IMR-90 (cell line): ENCODE measurements at regions not wholly inside any gene's neighbourhood (a gene's known extent, or its start where the extent isn't known, plus 50 kb on each side); places are given as distances from the start of the nearest gene placed in this dataset.

Experiments used
- ATAC-seq: fragments of 200-7000 bp; cut with Tn5 transposase; 2 replicates; pipeline ENCODE4 v1.9.1; 2020; ENCODE audit warnings: low read depth, mild to moderate bottlenecking, moderate library complexity
- BruUV-seq: library from RNA; stranded (reverse); fragments of 400-500 nt; replicated peaks from 2 replicates; lab custom pipeline; 2021; lab: Mats Ljungman, UMichigan
- CTCF ChIA-PET: fragments of 300-600 bp; formaldehyde crosslinking; extraction: SDS; loops from one replicate; lab custom pipeline; 2021; ENCODE audit warnings: antibody characterized with exemption; lab: Yijun Ruan, JAX
- POLR2A ChIA-PET: fragments of 300-600 bp; sonication (Branson Sonifier 250); formaldehyde crosslinking; loops from one replicate; lab custom pipeline; 2022; ENCODE audit warnings: antibody characterized with exemption; ENCODE audit not compliant: unreplicated experiment; lab: Charles Lee
- DNase-seq: peaks from one replicate; pipeline ENCODE4 v3.0.0; 2013
- H2AFZ ChIP-seq: replicated peaks from 2 replicates; pipeline ENCODE3; 2013; ENCODE audit warnings: low read length, mild to moderate bottlenecking; ENCODE audit not compliant: poor library complexity
- H2AK5ac ChIP-seq: 2 replicates; pipeline ENCODE4 v1.6.1; 2013; ENCODE audit warnings: low read depth, low read length, inconsistent platforms
- H2AK9ac ChIP-seq: replicated peaks from 2 replicates; pipeline ENCODE3; 2013; ENCODE audit warnings: mild to moderate bottlenecking, low read depth, low read length, moderate library complexity; ENCODE audit not compliant: poor library complexity
- H2BK120ac ChIP-seq: 2 replicates; pipeline ENCODE4 v1.6.1; 2013; ENCODE audit warnings: low read depth, low read length, inconsistent platforms
- H2BK15ac ChIP-seq: 3 replicates; pipeline ENCODE4 v1.6.1; 2013; ENCODE audit warnings: low read depth, low read length, inconsistent platforms
- H2BK20ac ChIP-seq: 2 replicates; pipeline ENCODE4 v1.6.1; 2013; ENCODE audit warnings: low read depth, mild to moderate bottlenecking, inconsistent platforms, low read length, moderate library complexity
- H2BK5ac ChIP-seq: 2 replicates; pipeline ENCODE4 v1.6.1; 2013; ENCODE audit warnings: mild to moderate bottlenecking, low read depth, low read length, inconsistent platforms; ENCODE audit not compliant: poor library complexity, severe bottlenecking
- H3K14ac ChIP-seq: replicated peaks from 2 replicates; pipeline ENCODE4 v1.6.1; 2013; ENCODE audit warnings: low read depth, low read length, inconsistent platforms
- H3K18ac ChIP-seq: 2 replicates; pipeline ENCODE4 v1.6.1; 2013; ENCODE audit warnings: low read depth, low read length, control low read depth
- H3K23ac ChIP-seq: 2 replicates; pipeline ENCODE4 v1.6.1; 2013; ENCODE audit warnings: low read depth, low read length, inconsistent platforms
- H3K27ac ChIP-seq: 2 replicates; pipeline ENCODE4 v1.5.1; 2013; ENCODE audit warnings: mild to moderate bottlenecking, control low read depth, low read length; ENCODE audit not compliant: insufficient read depth
- H3K27me3 ChIP-seq: 2 replicates; pipeline ENCODE4 v1.6.1; 2013; ENCODE audit warnings: low read length; ENCODE audit not compliant: control insufficient read depth, insufficient read depth
- H3K36me3 ChIP-seq: 2 replicates; pipeline ENCODE4 v1.6.1; 2013; ENCODE audit warnings: low read length, mixed read lengths; ENCODE audit not compliant: control insufficient read depth, insufficient read depth
- H3K4ac ChIP-seq: 2 replicates; pipeline ENCODE4 v1.6.1; 2013; ENCODE audit warnings: low read depth, low read length, inconsistent platforms
- H3K4me1 ChIP-seq: 2 replicates; pipeline ENCODE4 v1.6.1; 2013; ENCODE audit warnings: low read length, mixed read lengths; ENCODE audit not compliant: control insufficient read depth, insufficient read depth
- H3K4me2 ChIP-seq: 2 replicates; pipeline ENCODE4 v1.6.1; 2013; ENCODE audit warnings: low read depth, mild to moderate bottlenecking, control low read depth, low read length, moderate library complexity
- H3K4me3 ChIP-seq: 2 replicates; pipeline ENCODE4 v1.5.1; 2013; ENCODE audit warnings: low read depth, mild to moderate bottlenecking, control low read depth, low read length, moderate library complexity; ENCODE audit not compliant: insufficient read depth
- H3K56ac ChIP-seq: 2 replicates; pipeline ENCODE4 v1.6.1; 2013; ENCODE audit warnings: low read length, inconsistent platforms; ENCODE audit not compliant: insufficient read depth; ENCODE audit errors: extremely low read depth
- H3K79me1 ChIP-seq, 2 experiments: 2 replicates each; pipeline ENCODE4 v1.6.1; 2013; ENCODE audit warnings: low read length in 2 of 2, inconsistent platforms in 1 of 2, low read depth in 1 of 2
- H3K9ac ChIP-seq: 2 replicates; pipeline ENCODE4 v1.6.1; 2013; ENCODE audit warnings: low read depth, low read length, control low read depth
- H3K9me1 ChIP-seq: 2 replicates; pipeline ENCODE4 v1.6.1; 2013; ENCODE audit warnings: low read length, inconsistent platforms; ENCODE audit not compliant: insufficient read depth
- H3K9me3 ChIP-seq: 2 replicates; pipeline ENCODE4 v1.6.1; 2013; ENCODE audit warnings: low read length; ENCODE audit not compliant: control insufficient read depth, insufficient read depth
- H4K20me1 ChIP-seq: 2 replicates; pipeline ENCODE4 v1.6.1; 2013; ENCODE audit warnings: low read length, inconsistent platforms; ENCODE audit not compliant: insufficient read depth
- H4K5ac ChIP-seq: 2 replicates; pipeline ENCODE4 v1.6.1; 2013; ENCODE audit warnings: mild to moderate bottlenecking, low read depth, low read length, control low read depth
- H4K8ac ChIP-seq, 2 experiments: 2 replicates each; pipeline ENCODE4 v1.6.1; 2013; ENCODE audit warnings: low read depth in 2 of 2, low read length in 2 of 2, control low read depth in 1 of 2, inconsistent platforms in 1 of 2
- H4K91ac ChIP-seq: 2 replicates; pipeline ENCODE4 v1.6.1; 2013; ENCODE audit warnings: low read depth, low read length, inconsistent platforms; ENCODE audit not compliant: insufficient read depth
- CEBPB ChIP-seq: IDR thresholded peaks from 2 replicates; pipeline ENCODE4 v1.6.1; 2012; ENCODE audit warnings: low read depth, low read length, improper control_type of control experiment
- RCOR1 ChIP-seq: IDR thresholded peaks from 2 replicates; pipeline ENCODE4 v1.6.1; 2012; ENCODE audit warnings: mild to moderate bottlenecking, low read length, improper control_type of control experiment; ENCODE audit not compliant: insufficient replicate concordance
- WGBS, 2 experiments: methylation state at CpG; one replicate each; pipeline versions ENCODE4 v1.1.5 to v1.1.7; 2013; ENCODE audit warnings: missing lambda C conversion rate in 2 of 2; ENCODE audit not compliant: insufficient read length in 1 of 2; ENCODE audit errors: extremely low coverage in 2 of 2; 5-methylcytosine and 5-hydroxymethylcytosine counted together
- dilution Hi-C: fragments of 300-500 bp; cut with HindIII; formaldehyde crosslinking; loops from one replicate; pipeline ENCODE4 v1.14.3; 2018; ENCODE audit warnings: low sequenced_read_pairs; ENCODE audit not compliant: unreplicated experiment
- in situ Hi-C: fragments of 300-500 bp; cut with MboI; formaldehyde crosslinking; loops from 3 replicates; pipeline ENCODE4 v1.14.3; 2019; ENCODE audit warnings: low sequenced_read_pairs, inconsistent platforms, mixed read lengths
- intact Hi-C: fragments of 100-400 bp; cut with micrococcal nuclease; formaldehyde crosslinking; loops from 2 replicates; pipeline ENCODE4 v1.10.0; 2022

DNA sequence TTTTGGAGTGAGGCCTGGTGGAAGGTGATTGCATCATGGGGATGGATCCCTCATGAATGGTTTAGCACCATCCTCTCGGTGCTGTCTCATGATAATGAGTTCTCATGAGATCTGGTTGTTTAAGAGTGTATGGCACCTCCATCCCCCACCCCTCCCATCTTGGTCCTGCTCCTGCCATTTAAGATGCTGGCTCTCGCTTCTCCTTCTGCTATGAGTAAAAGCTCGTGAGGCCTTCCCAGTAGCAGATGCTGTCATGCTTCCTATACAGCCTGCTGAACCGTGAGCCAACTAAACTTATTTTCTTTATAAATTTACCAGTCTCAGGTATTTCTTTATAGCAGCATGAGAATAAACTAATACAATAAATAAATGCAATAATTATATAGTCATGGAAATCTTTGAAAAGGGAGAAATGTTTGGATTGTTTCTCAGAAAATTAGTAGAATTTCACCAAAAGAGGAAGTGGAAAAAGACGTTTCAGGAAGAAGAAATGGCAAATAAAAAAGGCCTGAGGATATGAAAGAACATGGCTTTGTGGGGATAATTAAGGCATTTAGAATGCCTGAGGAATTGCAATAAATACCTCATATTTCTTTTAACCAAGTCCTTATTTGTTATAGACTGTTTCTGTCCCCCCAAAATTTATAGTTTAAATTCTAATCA is 451.2 kb upstream of the ADGRL4 start:
- Histone ChIP-seq H3K23ac (no peak overlapping the region), H2BK120ac (no peak overlapping the region), H3K9ac (no peak overlapping the region), H2AK9ac (no peak overlapping the region), H3K18ac (no peak overlapping the region), H2BK20ac (no peak overlapping the region), H3K4me3 (no peak overlapping the region), H3K14ac (no peak overlapping the region), H3K9me1 (no peaks in the 10 kb centered on the region), H3K27me3 (no peaks in the 10 kb centered on the region), H3K4me1 (no peaks in the 10 kb centered on the region), H4K20me1 (no peaks in the 10 kb centered on the region), H3K56ac (no peak overlapping the region), H4K91ac (no peak overlapping the region), H2BK15ac (no peak overlapping the region), H2AK5ac (no peak overlapping the region), H3K9me3 (no peaks in the 10 kb centered on the region), H3K4me2 (no peak overlapping the region), H3K4ac (no peak overlapping the region), H3K36me3 (no peaks in the 10 kb centered on the region), H2AFZ (no peak overlapping the region), H2BK5ac (no peak overlapping the region), H3K79me1 (no peaks in the 10 kb centered on the region), H4K8ac (no peak overlapping the region), H3K27ac (no peak overlapping the region), H4K5ac (no peak overlapping the region)
- POLR2A ChIA-PET: no interaction called here
- DNase-seq (no peak), ATAC-seq (no peak)
- TF ChIP-seq RCOR1 (no peak), CEBPB (0 out of 2 replicates have a peak, but pooled peaks have one; percentile 2)
- intact Hi-C loops (no loop called here), in situ Hi-C loops (no loop called here), dilution Hi-C loops (no loop called here)
- WGBS, 2 experiments: no CpG with 5 or more reads among the region's 5 CpGs
- CTCF ChIA-PET: interaction anchor here (0.6 kb wide), 1 partner anchor 219 kb away, joined by 3 read pairs; no protein-coding TSS in a partner anchor
- no TSS peak for BruUV-seq
